ENCODE measurements at regions not wholly inside any gene's neighbourhood (a gene's known extent, or its start where the extent isn't known, plus 50 kb on each side); places are given as distances from the start of the nearest gene placed in this dataset.

- no peak overlapping the region for H3K4me3 ChIP-seq (ENCODE audit: low read depth, low read length, poor library complexity, severe bottlenecking)
- no peaks in the 10 kb centered on the region for H3K9me2 ChIP-seq (ENCODE audit: insufficient read depth, low read length)
- H2AFZ ChIP-seq (ENCODE audit: low read length), result no peak overlapping the region
- H3K27ac ChIP-seq (ENCODE audit: low read depth, low read length, poor library complexity, severe bottlenecking), result no peak overlapping the region
- H3K9me3 ChIP-seq (ENCODE audit: low read length), result no peaks in the 10 kb centered on the region
- ChIA-PET POLR2A (no interaction called here), CTCF (ENCODE audit: unreplicated experiment) (no interaction called here)
- no peak for DNase-seq (ENCODE audit: low spot score)
- no TSS peak for BruUV-seq (replicated peaks)
- no peaks in the 10 kb centered on the region for H3K79me2 ChIP-seq (ENCODE audit: insufficient read depth, low read depth, low read length)
- intact Hi-C loops (cut with micrococcal nuclease; ENCODE audit: unreplicated experiment), result no loop called here
- no peak for TF ChIP-seq EZH2phosphoT487 (IDR thresholded peaks at IDR 0.05; ENCODE audit: borderline replicate concordance, low read depth, low read length)
- no peak for TF ChIP-seq CTCF (conservative IDR thresholded peaks at IDR 0.05; ENCODE audit: low read length)
- no peak overlapping the region for H3K4me2 ChIP-seq (ENCODE audit: low read length)
- H3K4me1 ChIP-seq (ENCODE audit: insufficient read depth, low read length, poor library complexity, severe bottlenecking), result no peaks in the 10 kb centered on the region
- H4K20me1 ChIP-seq (ENCODE audit: insufficient read depth, low read length), result no peaks in the 10 kb centered on the region
- H3K36me3 ChIP-seq (ENCODE audit: insufficient read depth, low read length), result no peaks in the 10 kb centered on the region
Measured at GRCh38 chr6:1544000-1544399, 65.7 kb upstream of the FOXC1 start.

DNA sequence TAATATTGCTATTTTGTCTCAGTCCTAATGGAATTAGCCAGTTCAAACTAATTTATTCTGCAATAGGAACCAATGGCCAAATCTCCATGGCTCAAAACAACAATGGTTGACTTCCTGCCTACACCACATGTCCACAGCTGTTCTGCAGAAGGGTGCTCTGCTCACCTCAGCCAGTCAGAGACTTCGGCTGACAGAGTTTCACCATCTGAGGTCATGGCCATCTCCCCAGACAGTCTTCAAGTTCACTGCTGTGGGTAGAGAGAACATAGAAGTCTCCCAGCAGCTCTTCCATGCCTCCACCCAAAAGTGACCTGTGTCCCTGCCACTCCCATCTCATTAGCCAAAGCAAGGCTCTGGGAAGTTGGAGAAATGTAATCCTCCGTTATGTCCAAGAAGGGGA, 65.1 kb upstream of the FOXC1 start:
- CTCF ChIA-PET (ENCODE audit: unreplicated experiment), result no interaction called here
- BruUV-seq (replicated peaks), result no TSS peak

GRCh38 chr6:1545654-1546053, 64.1 kb upstream of the FOXC1 start:
- H2AFZ ChIP-seq (ENCODE audit: low read length), result no peak overlapping the region
- H3K4me3 ChIP-seq (ENCODE audit: low read depth, low read length, poor library complexity, severe bottlenecking), result no peak overlapping the region
- no peaks in the 10 kb centered on the region for H3K36me3 ChIP-seq (ENCODE audit: insufficient read depth, low read length)
- H3K4me2 ChIP-seq (ENCODE audit: low read length), result no peak overlapping the region
- no peak for DNase-seq (ENCODE audit: low spot score)
- no peaks in the 10 kb centered on the region for H3K9me3 ChIP-seq (ENCODE audit: low read length)
- intact Hi-C loops (cut with micrococcal nuclease; ENCODE audit: unreplicated experiment), result no loop called here
- no peaks in the 10 kb centered on the region for H4K20me1 ChIP-seq (ENCODE audit: insufficient read depth, low read length)
- no peaks in the 10 kb centered on the region for H3K79me2 ChIP-seq (ENCODE audit: insufficient read depth, low read depth, low read length)
- ChIA-PET CTCF (ENCODE audit: unreplicated experiment) (no interaction called here), POLR2A (no interaction called here)
- no peaks in the 10 kb centered on the region for H3K9me2 ChIP-seq (ENCODE audit: insufficient read depth, low read length)
- BruUV-seq (replicated peaks), result no TSS peak
- H3K27ac ChIP-seq (ENCODE audit: low read depth, low read length, poor library complexity, severe bottlenecking), result no peak overlapping the region
- TF ChIP-seq EZH2phosphoT487 (IDR thresholded peaks at IDR 0.05; ENCODE audit: borderline replicate concordance, low read depth, low read length), result no peak
- no peak for TF ChIP-seq CTCF (conservative IDR thresholded peaks at IDR 0.05; ENCODE audit: low read length)
- H3K4me1 ChIP-seq (ENCODE audit: insufficient read depth, low read length, poor library complexity, severe bottlenecking), result no peaks in the 10 kb centered on the region

More for the DNA sequence above, 65.1 kb upstream of the FOXC1 start:
- intact Hi-C loops (cut with micrococcal nuclease; ENCODE audit: unreplicated experiment), result no loop called here
- H3K79me2 ChIP-seq (ENCODE audit: insufficient read depth, low read depth, low read length), result no peaks in the 10 kb centered on the region
- no peak for DNase-seq (ENCODE audit: low spot score)
- no peak overlapping the region for H2AFZ ChIP-seq (ENCODE audit: low read length)
- H3K9me2 ChIP-seq (ENCODE audit: insufficient read depth, low read length), result no peaks in the 10 kb centered on the region
- POLR2A ChIA-PET, result no interaction called here
- no peaks in the 10 kb centered on the region for H3K4me1 ChIP-seq (ENCODE audit: insufficient read depth, low read length, poor library complexity, severe bottlenecking)
- no peak overlapping the region for H3K4me2 ChIP-seq (ENCODE audit: low read length)
- H3K9me3 ChIP-seq (ENCODE audit: low read length), result no peaks in the 10 kb centered on the region
- H3K36me3 ChIP-seq (ENCODE audit: insufficient read depth, low read length), result no peaks in the 10 kb centered on the region
- H4K20me1 ChIP-seq (ENCODE audit: insufficient read depth, low read length), result no peaks in the 10 kb centered on the region
- no peak for TF ChIP-seq EZH2phosphoT487 (IDR thresholded peaks at IDR 0.05; ENCODE audit: borderline replicate concordance, low read depth, low read length)
- no peak for TF ChIP-seq CTCF (conservative IDR thresholded peaks at IDR 0.05; ENCODE audit: low read length)
- no peak overlapping the region for H3K27ac ChIP-seq (ENCODE audit: low read depth, low read length, poor library complexity, severe bottlenecking)
- H3K4me3 ChIP-seq (ENCODE audit: low read depth, low read length, poor library complexity, severe bottlenecking), result no peak overlapping the region
